ENCODE measurements at regions not wholly inside any gene's neighbourhood (a gene's known extent, or its start where the extent isn't known, plus 50 kb on each side); places are given as distances from the start of the nearest gene placed in this dataset.
"Not testable (repeated sequence)": the region's sequence is repeated elsewhere in the genome, so short reads cannot be mapped to it uniquely, and the experiment has no call there.

DNA sequence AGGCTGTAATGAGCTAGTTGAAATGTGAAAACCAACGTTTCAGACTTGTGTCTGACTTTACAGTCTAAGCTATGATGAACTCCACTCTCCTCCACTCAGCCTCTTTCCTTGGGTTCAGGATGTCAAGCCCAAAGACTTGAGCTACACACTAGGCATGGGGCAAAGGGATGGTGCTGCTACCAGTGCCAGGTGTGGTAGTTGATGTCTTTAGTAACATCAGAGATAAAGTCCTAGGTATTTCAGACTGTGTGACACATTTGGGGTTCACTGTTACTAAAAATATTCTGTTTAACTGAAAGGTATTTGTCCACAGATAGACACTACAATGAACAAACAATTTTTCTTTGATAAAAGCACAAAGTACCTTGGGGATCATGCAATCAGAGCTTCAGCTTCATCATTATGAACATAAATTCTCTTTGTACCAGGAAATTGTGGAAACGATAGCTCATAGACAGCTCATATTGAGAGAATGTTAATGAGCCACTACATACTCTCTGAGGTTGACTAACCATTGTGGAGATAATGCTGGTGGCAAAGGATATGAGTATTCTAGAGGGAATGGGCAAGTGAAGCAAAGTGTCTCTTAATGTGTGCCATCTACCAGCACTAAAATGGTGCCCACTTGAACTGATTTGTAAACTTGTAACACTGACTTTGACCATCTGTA is 253.7 kb upstream of the THUMPD2 start:
- DNase-seq: no peak
- ATAC-seq: peak; percentile 77
- Mint-ChIP-seq H3K36me3 (ENCODE audit: low read depth) (peaks cover 3% of the 10 kb centered on the region), H3K4me1 (ENCODE audit: low read depth) (peaks cover 9% of the 10 kb centered on the region), H3K27me3 (peaks cover 3% of the 10 kb centered on the region), H3K27ac (peak overlapping the region; percentile 60), H3K9me3 (no peaks in the 10 kb centered on the region), H3K4me3 (no peak overlapping the region)
- intact Hi-C loops (cut with micrococcal nuclease): no loop called here
- CTCF ChIA-PET: no interaction called here
- POLR2A ChIA-PET: no interaction called here
- TF ChIP-seq, protein P1, sequence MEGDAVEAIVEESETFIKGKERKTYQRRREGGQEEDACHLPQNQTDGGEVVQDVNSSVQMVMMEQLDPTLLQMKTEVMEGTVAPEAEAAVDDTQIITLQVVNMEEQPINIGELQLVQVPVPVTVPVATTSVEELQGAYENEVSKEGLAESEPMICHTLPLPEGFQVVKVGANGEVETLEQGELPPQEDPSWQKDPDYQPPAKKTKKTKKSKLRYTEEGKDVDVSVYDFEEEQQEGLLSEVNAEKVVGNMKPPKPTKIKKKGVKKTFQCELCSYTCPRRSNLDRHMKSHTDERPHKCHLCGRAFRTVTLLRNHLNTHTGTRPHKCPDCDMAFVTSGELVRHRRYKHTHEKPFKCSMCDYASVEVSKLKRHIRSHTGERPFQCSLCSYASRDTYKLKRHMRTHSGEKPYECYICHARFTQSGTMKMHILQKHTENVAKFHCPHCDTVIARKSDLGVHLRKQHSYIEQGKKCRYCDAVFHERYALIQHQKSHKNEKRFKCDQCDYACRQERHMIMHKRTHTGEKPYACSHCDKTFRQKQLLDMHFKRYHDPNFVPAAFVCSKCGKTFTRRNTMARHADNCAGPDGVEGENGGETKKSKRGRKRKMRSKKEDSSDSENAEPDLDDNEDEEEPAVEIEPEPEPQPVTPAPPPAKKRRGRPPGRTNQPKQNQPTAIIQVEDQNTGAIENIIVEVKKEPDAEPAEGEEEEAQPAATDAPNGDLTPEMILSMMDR (IDR thresholded peaks at IDR 0.05): no peak

DNA sequence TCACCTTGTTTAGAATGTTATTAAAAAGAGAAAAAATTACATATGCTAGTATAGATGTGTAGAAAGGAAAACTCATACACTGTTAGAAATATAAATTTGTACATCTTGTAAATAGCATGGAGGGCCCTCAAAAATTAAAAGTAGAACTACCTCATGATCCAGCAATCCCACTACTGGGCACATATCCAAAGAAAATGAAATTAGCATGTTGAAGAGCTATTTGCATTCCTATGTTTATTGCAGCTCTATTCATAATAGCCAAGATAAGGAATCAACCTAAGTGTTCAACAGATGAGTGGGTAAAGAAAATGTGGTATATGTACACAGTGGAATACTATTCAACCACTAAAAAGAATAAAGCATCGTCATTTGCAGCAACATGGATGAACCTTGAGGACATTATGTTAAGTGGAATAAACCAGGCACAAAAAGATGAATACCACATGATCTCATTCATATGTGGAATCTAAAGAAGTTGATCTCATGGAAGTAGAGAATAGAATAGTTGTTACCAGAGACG is 251.5 kb upstream of the THUMPD2 start:
- ATAC-seq (no peak), DNase-seq (no peak)
- Mint-ChIP-seq H3K9me3 (no peaks in the 10 kb centered on the region), H3K4me3 (no peak overlapping the region), H3K27me3 (peaks cover 1% of the 10 kb centered on the region), H3K4me1 (ENCODE audit: low read depth) (peaks cover 9% of the 10 kb centered on the region), H3K27ac (no peak overlapping the region), H3K36me3 (ENCODE audit: low read depth) (peaks cover 3% of the 10 kb centered on the region)
- TF ChIP-seq, protein P1 (IDR thresholded peaks at IDR 0.05): no peak
- intact Hi-C loops (cut with micrococcal nuclease): no loop called here
- ChIA-PET POLR2A (no interaction called here), CTCF (no interaction called here)

DNA sequence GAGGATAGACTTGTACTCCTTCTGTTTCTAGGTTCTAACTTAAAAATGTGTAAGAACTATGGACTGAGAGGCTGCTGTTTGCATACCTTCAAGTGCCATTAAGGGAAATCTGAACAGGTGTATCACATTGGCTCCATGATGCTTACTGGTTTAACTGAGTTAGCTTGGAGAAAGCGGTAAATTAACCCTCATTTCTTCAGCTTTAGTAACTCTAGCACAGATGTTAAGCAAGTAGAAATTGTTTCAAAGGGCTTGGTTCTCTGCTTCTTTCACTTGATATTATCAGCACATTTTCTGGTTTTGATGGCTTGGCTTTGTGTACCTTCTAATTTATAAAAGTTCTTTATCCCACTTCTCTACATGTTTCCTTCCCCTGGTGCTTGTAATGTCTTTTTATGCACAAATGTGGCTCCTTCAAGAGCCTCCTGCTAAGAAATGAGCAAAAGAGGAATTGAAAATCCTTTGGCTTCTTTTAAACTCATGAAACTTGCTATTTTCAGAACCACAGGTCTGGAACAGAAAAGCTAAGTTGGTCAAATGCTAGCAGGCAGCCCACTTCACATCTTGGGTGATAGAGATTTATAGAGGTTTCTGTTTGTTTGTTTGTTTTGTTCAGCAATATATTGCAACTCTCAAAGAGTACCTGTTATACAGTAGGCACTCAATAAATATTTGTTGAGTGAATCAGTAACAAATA is 249.9 kb upstream of the THUMPD2 start:
- no peak for DNase-seq
- ChIA-PET CTCF (no interaction called here), POLR2A (no interaction called here)
- H3K27ac Mint-ChIP-seq: no peak overlapping the region
- H3K9me3 Mint-ChIP-seq: peaks cover 7% of the 10 kb centered on the region
- H3K4me3 Mint-ChIP-seq: no peak overlapping the region
- peaks cover 1% of the 10 kb centered on the region for H3K27me3 Mint-ChIP-seq
- intact Hi-C loops (cut with micrococcal nuclease): no loop called here
- TF ChIP-seq, protein P1 (IDR thresholded peaks at IDR 0.05): no peak
- peaks cover 3% of the 10 kb centered on the region for H3K36me3 Mint-ChIP-seq (ENCODE audit: low read depth)
- peaks cover 9% of the 10 kb centered on the region for H3K4me1 Mint-ChIP-seq (ENCODE audit: low read depth)
- no peak for ATAC-seq

DNA sequence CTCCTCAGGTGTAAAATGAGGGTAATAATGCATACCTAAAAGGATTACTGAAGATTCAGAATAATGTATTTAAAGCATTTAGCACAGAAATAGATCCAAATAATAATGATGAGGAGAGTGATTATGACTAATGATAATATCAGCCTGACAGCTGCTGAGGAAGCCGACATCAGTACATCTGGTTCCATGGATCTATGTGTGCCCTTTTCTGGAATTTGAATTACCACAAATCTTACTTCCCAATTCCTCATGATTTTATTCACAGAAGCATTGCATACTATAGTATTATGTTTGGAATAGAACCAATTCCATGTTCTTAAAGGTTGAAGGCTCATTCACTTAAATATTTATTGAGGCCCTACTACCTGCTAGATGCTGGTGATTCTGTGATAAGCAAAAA is 248.9 kb upstream of the THUMPD2 start:
- CTCF ChIA-PET: no interaction called here
- intact Hi-C loops (cut with micrococcal nuclease): no loop called here
- H3K4me3 Mint-ChIP-seq: no peak overlapping the region
- H3K27ac Mint-ChIP-seq: no peak overlapping the region
- H3K27me3 Mint-ChIP-seq: peaks cover 1% of the 10 kb centered on the region
- DNase-seq: no peak
- peaks cover 4% of the 10 kb centered on the region for H3K4me1 Mint-ChIP-seq (ENCODE audit: low read depth)
- H3K9me3 Mint-ChIP-seq: peaks cover 12% of the 10 kb centered on the region
- ATAC-seq: no peak
- H3K36me3 Mint-ChIP-seq (ENCODE audit: low read depth): no peaks in the 10 kb centered on the region
- TF ChIP-seq, protein P1 (IDR thresholded peaks at IDR 0.05): no peak
- POLR2A ChIA-PET: no interaction called here

DNA sequence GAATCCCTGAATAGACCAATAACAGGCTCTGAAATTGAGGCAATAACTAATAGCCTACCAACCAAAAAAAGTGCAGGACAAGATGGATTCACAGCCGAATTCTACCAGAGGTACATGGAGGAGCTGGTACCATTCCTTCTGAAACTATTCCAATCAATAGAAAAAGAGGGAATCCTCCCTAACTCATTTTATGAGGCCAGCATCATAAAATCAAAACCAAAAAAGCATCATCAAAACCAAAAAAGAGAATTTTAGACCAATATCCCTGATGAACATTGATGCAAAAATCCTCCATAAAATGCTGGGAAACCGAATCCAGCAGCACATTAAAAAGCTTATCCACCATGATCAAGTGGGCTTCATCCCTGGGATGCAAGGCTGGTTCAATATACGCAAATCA is 246.2 kb upstream of the THUMPD2 start:
- CTCF ChIA-PET; intact Hi-C loops (cut with micrococcal nuclease); DNase-seq; H3K4me3 Mint-ChIP-seq; H3K4me1 Mint-ChIP-seq (ENCODE audit: low read depth); H3K27me3 Mint-ChIP-seq; H3K36me3 Mint-ChIP-seq (ENCODE audit: low read depth); H3K27ac Mint-ChIP-seq; ATAC-seq; POLR2A ChIA-PET: not testable (repeated sequence)
- peaks cover 22% of the 10 kb centered on the region for H3K9me3 Mint-ChIP-seq

All from activated CD8-positive, alpha-beta T cell treated with anti-CD3 and anti-CD28 coated beads for 36 hours (primary cell).